GM21717 (cell line): ENCODE measurements at regions not wholly inside any gene's neighbourhood (a gene's known extent, or its start where the extent isn't known, plus 50 kb on each side); places are given as distances from the start of the nearest gene placed in this dataset.

ENCODE experiments used
- ATAC-seq: cut with Tn5 transposase; IDR thresholded peaks from one replicate; pipeline ENCODE4 v1.9.1; 2021; ENCODE audit warnings: mild to moderate bottlenecking, moderate library complexity; ENCODE audit not compliant: unreplicated experiment

- no peak for ATAC-seq
Measured at GRCh38 chr1:244191581-244191980, 140.5 kb downstream of the ZBTB18 start.

- no peak for ATAC-seq
Measured at GRCh38 chr1:244192325-244192724, 141.2 kb downstream of the ZBTB18 start.

DNA sequence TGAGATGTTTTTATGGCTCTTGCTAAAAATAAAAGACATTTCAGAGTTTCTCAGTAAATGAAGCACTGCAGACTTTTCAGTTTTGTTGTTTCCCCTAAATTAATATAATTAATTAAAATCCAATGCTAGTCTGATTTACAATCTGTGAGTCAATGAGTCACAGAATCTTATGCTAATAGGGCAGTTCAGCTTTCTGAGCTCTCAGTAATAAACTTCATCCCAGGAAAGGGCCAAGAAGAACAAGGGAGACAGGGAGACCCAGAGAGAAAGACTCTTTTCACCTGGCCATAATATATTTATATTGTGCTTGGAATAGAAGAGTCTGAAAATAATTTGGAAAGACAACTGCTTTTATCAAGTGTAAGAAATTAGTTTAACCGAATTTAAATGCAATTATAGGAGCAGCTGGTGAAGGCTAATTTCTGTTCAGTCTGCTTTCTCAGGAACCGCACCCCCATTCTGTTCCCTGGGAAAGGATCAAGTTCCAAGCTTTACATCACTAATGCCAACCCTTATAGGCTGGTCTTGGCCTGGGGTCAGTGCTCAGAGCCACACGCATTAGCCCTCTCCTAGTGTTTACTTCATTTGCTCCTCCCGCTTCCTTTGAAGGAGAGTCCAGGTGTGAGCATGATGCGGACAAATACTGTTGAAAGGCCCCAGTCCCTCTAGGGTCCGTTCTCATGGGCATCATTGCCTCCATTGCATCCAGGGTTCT is 145.6 kb downstream of the ZBTB18 start:
- no peak for ATAC-seq

- ATAC-seq, result no peak
Measured at GRCh38 chr1:244197851-244198375, 146.8 kb downstream of the ZBTB18 start.

GRCh38 chr1:244199902-244200301 is 148.8 kb downstream of the ZBTB18 start:
- no peak for ATAC-seq

DNA sequence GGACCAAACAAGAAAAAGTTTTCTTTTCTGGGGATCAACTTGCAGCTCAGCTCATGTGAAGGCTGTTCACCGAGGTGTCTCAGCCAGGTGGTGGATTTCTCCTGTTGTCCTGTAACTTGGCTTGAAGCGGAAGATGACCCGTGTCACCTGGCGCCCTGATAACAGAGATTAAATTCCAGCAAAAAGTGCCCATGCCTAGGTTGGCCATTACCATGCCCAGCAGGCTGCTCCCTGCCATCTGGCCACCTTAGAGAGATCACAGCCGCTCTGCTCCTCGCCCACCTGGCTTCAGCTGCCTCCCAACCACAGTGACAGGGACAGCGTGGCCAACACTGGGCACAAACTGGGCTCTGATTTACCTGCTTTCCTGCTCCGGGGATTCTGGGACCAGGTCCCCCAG is 149.5 kb downstream of the ZBTB18 start:
- ATAC-seq, result no peak

DNA sequence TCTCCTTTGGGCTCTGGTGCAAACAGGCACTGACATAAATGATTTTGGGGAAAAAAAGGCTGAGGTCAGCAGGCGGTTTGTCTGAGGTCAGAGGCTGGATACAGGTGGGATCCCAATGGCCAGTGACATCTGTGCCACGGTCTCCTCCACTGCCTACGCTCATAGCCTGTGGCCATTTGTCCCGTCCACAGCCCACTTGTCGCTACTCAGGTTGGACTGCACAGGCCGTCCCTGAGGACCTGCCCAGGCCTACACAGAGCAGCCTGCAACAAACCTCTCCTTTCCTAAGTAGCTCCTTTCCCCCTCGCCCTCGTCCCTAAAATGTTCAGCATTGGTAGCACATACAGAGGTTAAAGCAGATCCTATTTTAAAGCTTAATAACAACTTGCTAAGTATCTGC is 150.7 kb downstream of the ZBTB18 start:
- ATAC-seq, result no peak

DNA sequence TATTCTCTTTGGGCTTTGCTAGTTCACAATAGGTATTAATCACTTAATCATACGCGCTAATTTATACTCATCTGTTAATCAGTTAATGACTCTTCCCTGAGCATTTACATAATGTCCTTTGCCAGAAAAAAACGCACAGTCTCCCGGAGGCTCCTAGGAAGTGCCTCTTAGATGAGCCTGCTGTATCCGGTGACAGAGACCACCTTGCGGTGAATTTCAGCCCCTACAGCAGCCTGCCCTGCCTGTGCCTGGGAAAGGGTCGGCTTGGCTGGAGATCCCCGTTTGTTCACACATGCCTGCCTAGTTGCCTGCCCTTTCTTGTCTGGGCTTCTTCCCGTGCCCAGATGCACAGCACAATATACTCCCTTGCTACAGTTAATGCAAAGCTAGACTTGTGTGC is 152.9 kb downstream of the ZBTB18 start:
- ATAC-seq, result no peak

DNA sequence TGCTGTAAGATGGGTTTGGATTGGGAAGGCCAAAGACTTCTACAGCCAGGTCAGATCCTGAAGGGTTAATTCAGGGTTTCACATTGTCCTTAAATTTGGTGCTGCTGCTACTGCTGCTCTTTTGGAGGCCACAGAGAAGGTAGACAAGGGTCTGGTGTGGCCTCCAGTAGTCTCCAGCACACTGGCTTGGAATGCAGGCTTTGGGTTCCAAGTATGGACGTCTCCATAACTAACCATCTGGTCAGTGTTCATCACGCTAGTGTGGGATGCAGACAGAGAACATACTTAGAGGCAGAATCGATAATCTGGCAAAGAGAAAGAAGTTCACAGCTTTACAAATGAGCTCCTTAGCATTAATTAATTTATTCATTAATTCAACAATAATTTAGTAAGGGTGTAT is 154.1 kb downstream of the ZBTB18 start:
- no peak for ATAC-seq

DNA sequence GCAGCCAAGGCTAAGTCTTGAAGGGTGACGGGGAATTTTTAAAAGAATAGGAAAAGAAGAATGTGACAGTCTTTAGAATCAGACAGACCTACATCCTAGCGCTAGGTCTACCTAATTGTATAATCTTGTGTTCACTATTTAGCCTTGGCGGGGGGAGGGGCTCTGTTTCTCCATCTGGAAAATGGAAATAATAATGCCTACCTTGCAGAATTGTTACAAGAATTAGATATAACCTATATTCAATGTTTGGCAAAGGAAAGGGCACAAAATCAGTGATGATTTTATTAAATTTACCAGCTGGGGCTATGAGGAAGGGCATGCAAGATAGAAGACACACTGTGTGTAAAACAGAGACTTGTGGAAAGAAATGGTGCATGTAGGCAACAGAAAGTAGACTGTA is 154.8 kb downstream of the ZBTB18 start:
- no peak for ATAC-seq

DNA sequence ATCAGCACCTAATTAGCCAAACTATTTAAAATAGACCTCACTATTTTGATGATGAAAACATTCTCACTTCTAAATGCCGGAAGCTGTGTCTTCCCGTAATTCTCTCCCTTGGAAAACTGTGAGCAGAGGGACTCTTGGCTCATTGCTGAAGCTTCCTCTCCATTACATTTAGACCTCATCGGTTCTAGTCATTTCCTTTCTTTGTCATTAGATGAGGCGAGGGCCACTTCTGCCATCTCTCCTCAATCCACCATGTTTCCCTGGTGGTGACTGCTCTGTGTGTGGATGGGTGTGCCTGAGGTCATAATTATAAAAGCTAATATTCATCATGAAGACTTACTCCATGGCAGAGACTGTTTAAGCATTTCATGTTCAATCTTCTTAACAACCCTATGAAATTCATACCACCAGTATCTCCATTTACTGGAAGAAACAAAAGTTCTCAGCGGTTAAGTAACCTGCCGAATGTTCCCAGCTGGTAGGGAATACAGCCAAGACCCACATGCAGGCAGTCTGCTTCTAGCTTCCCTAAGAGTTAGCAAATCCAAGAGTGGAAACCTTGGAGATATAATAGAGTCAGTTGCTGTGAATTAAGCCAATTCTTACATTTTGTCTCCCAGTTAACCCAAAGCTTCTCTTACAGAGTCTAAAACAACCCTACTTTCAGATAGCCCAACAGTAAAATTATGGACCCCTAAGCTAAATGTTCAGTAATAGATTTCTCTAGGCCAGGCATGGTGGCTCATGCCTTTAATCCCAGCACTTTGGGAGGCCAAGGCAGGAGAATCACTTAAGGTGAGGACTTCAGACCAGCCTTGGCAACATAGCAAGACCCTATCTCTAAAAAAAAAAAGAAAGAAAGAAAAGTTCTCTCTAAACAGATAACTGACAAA is 156.2 kb downstream of the ZBTB18 start:
- ATAC-seq, result no peak

- no peak for ATAC-seq
Measured at GRCh38 chr1:244207935-244208244, 156.8 kb downstream of the ZBTB18 start.

DNA sequence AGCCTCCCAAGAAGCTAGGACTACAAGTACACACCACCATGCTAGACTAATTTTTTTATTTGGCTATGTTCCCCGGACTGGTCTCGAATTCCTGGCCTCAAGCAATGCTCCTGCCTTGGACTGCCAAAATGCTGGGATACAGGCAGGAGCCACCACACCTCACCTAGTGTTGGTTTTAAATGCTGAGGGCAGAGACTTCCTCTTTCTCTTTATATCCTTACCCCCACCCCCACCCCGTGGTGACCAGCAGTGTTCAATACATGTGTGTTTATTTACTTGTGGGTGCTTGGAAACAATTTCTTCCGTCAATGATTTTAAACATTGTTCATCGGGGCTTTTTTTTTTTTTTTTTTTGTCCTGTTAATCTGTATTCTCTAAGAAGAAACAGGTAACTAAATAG is 158.9 kb downstream of the ZBTB18 start:
- no peak for ATAC-seq

DNA sequence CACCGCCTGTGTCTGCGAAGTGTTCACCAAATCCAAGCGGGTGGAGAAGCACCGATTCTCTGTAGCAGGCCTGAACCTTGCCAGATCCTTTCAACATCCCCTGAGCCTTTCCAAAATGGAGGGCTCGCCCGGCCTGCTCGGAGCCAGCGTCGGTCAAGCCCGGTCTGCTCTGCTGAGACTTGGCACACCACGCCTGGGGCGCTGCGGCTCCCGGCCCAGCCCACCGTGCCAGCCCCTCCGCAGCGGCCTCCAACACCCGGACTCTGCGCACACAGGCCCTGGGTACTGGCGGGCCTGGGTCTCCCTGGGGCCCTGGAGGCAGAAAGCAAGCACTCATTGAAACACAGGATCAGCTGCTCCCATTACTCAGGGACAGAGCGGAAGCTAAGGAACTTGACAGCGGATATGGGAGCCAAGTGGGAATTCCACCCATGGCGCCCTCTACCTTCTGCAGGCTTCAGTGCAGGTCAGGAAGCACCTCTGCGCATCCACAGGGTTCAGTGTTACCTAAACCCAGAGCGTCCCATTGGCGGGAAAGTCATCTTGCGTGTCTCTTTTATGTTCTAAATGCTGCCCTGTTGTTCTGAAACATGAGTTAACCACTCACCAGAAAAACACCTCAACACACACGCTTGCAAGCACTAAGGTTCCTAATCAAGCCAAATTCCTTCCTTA is 159.9 kb downstream of the ZBTB18 start:
- ATAC-seq, result no peak

DNA sequence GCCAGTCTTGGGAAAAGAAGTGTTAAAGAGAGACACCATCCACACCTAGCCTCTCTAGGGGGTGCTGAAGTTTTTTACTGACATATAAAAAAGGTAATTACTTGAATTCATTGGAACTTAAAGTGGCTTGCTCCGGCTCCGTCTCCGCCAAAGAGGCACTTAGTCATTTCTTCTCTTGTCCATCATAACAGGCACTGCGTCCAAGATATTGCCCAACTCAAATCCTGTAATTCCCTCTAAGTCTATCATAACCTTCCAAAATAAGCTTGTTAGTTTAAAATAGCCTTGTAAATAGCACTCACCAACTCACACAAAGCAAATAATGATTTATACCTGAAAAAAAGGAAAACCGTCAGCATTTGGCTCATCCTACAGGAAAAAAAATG is 160.5 kb downstream of the ZBTB18 start:
- no peak for ATAC-seq

GRCh38 chr1:244212219-244212618 is 161.1 kb downstream of the ZBTB18 start:
- no peak for ATAC-seq

GRCh38 chr1:244212797-244213475 is 161.9 kb downstream of the ZBTB18 start:
- ATAC-seq, result no peak

- ATAC-seq, result no peak
Measured at GRCh38 chr1:244214009-244214967, 163.2 kb downstream of the ZBTB18 start.

DNA sequence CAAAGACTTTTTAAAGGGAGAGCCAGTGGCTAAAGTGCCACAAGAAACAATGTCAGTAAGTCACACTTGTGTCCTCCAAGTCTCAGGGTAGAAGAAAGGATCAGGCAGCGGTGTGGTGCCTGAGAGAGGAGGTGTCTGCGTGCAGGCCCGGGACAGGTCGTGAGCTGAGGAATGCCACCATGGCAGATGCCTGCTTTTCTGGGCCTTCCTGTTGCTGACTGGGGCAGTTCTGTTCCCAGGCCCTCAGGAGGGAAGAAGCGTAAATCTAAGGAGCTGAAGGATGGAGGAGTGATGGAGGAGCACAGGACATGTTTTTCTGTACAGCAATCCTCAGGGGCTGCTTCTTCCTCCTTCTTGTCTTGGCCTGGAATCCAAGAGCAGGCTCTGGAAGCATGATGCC is 165.8 kb downstream of the ZBTB18 start:
- ATAC-seq, result no peak

DNA sequence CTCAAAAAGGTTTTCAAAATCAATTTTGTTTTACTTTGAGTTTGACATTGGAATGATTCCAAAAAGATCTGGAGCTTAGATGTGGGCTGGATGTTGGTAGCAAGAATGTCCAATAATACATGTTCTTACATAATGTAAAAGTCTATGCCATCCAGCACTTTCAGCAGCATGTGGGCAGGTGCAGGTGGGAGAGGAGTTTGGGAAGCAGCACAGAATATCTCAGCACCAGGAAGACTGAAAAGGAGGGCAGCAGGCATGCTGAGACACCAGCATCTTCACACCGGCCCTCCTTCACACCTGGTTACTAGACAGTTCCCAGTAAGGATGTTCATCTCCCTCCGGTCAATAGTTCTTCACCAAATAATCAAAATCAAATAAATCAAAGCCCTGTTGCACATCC is 166.6 kb downstream of the ZBTB18 start:
- ATAC-seq, result no peak
